Prostate gland (tissue), 2 donors: ENCODE measurements at regions not wholly inside any gene's neighbourhood (a gene's known extent, or its start where the extent isn't known, plus 50 kb on each side); places are given as distances from the start of the nearest gene placed in this dataset.

Source experiments
- POLR2A ChIP-seq: fragments of 450-650 bp; IDR thresholded peaks from one replicate; pipeline ENCODE4 v1.6.1; 2016; ENCODE audit warnings: antibody characterized with exemption, mild to moderate bottlenecking
- TF ChIP-seq, protein P1 (sequence below), 4 experiments: fragments of 200-600 bp in 2 of 4; fragments of 450-650 bp in 2 of 4; sonication (generic) in 2 of 4; IDR thresholded peaks; 1 replicate in 3 of 4; 2 replicates in 1 of 4; pipeline ENCODE4 v1.5.1; 2016 to 2019; ENCODE audit warnings: antibody characterized with exemption in 4 of 4, mild to moderate bottlenecking in 2 of 4, moderate library complexity in 2 of 4

DNA sequence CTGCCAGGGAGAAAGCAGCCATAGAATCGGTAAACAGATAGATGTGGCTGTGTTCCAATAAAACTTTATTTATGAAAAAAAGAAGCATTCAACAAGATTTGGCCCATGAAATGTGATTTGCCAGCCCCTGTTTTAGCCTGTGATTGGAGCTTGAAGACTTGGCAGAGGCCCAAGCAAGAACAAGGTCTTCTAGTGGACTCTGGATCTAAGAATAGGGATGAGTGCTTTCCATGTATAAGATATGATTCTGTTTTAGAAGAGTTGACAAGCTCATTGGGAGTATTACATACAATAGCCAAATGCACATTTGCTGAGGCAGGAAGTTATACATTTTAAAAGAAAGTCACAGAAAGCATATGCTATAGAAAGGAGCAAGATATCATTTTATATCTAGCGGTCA lies 175.6 kb upstream of the LUZP2 start:
- TF ChIP-seq, protein P1, sequence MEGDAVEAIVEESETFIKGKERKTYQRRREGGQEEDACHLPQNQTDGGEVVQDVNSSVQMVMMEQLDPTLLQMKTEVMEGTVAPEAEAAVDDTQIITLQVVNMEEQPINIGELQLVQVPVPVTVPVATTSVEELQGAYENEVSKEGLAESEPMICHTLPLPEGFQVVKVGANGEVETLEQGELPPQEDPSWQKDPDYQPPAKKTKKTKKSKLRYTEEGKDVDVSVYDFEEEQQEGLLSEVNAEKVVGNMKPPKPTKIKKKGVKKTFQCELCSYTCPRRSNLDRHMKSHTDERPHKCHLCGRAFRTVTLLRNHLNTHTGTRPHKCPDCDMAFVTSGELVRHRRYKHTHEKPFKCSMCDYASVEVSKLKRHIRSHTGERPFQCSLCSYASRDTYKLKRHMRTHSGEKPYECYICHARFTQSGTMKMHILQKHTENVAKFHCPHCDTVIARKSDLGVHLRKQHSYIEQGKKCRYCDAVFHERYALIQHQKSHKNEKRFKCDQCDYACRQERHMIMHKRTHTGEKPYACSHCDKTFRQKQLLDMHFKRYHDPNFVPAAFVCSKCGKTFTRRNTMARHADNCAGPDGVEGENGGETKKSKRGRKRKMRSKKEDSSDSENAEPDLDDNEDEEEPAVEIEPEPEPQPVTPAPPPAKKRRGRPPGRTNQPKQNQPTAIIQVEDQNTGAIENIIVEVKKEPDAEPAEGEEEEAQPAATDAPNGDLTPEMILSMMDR (IDR thresholded peaks at IDR 0.05): no peak
- TF ChIP-seq POLR2A: no peak
